ENCODE measurements at regions not wholly inside any gene's neighbourhood (a gene's known extent, or its start where the extent isn't known, plus 50 kb on each side); places are given as distances from the start of the nearest gene placed in this dataset.

DNA sequence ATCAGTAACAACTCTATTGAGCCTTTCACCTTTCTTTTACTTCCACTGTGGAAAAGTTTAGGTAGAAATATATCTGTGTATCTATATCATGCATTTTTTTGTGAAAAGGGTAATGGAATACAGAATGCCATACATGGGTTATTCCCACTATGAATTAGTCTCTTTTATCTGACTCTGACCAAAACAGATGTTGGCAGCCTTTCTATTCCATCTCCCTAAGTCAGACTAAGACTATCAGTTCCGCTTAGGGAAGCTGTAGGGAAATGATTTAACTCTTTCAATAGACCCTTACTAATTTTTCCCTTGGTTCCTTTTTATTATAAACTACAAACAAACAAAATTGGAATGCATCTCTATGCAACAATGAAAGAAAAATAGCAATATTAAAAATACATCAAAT lies 92.3 kb upstream of the LEF1 start:
- no peak for DNase-seq

DNA sequence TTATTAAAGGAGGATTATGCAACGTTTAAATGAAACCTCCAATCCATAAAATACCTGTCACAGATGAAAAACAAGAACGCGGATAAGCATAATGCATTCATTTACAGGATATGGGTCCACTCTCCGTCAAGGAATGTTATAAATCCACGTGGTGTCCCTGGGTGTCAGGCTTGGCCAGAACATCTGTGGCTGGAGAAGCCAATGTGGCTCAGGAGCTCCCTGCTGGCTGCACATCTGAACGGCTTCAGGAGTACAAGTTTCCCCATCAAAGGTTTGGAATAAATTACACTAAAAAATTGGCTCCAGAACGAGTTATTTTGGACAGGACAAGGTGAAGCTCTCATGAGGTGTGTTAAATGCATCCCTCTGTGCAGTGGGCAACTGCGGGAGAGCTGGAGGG lies 87.8 kb upstream of the LEF1 start:
- DNase-seq = no peak

DNA sequence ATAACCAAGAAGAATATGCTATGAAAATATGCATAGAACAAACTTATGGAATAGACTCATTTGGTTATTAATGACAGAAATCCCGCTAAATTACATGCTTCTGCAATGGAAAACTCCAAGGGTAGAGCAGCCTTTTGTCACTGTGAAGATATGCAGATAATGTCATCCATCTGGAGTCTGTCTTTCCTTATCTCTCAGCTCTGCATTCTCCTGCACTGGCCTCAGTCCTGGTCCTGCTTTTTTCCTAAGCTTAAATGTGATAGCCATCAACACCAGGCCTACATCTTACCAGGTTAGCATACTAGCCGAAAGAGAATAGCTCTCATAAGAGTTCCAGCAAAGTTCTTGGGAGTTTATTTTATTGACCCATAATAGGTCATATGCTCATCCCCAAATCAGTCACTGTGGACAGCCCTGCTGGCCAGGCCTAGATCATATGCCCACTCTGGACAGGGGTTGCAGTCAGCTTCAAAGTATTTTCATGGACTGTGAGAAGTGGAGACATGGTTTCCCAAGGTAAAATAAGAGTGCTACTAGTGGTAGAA lies 86.5 kb upstream of the LEF1 start:
- no peak for DNase-seq

DNA sequence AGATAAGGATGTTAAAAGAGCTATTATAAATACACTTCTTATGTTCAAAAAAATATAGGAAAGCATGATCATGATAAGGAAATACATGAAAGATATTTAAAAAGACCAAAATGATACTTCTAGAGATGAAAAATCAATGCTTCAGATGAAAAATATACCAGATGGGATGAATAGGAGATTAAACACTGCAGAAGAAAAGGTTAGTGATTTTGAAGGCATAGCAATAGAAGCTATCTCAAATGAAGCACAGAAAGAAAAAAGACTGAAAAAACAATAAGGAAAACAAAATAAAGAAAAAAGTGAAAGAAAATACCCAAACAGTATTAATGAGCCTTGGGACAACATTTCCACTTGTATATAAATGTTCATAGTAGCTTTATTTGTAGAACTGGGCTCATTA lies 80.7 kb upstream of the LEF1 start:
- DNase-seq = no peak

DNA sequence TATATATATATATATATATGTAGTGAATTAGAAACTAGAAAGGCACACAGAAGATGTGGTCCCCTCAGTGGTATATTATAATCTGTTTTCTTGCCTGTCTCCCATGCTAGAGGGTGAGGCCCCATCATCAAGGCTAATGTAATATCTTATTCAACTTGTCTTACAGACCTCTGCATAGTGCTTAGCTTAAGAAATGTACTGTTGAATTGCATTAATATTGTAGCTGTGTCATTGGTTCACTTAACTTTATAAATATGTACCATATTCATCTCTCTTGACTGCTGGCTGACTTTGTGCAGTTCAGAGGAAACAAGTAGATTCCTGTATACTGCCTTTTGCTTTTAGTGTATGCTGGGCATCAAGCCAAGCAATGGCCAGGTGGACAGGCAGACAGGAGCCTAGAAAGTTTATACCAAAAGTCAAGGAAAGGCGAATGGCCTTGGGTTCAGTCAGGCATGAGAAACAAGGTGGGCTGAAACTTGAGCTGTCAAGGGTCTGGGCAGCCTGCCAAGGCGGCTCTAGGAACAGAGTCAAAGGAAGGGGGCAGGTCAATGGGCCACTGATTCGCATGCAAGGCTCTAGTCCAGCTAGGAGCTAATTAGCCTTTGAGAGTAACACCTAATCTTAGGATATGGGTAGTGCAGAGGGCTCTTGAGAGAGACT lies 78.8 kb upstream of the LEF1 start:
- DNase-seq = peak; percentile 97

DNA sequence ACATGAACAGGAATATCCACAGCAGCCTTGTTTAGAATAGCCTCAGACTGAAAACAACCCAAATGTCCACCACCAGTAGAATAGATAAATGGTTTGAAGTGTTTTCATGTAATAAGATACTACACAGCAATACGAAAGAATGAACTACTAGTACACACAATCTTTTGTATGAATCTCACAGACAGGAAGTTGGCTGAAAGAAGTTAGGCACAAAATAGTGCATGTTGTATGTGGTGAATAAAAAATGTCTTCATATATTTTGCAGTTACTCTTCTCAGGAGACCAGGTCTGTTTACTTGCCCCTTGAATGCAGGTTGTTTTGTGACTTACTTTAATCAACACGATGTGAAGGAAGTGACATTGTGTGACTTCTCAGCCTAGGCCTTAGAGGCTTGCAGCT lies 75.9 kb upstream of the LEF1 start:
- no peak for DNase-seq

DNA sequence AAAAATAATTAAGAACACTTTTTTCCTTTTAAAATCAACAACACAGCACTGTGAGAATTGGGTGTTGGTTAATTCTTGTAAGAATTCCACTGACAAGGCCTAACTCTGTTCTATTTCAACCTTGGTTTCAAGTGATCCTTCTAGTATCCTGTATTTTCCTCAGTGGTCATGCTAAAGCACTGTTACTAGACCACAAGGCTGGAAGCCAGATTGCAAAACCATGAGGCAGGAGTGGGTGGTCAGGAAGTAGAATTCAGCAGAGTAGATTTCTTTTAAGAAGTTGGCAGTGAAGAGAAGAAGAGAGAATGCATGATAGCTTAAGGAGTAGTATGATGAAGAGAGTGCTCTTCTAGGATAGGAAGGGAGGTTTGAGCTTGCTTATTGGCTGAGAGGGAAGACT lies 71.6 kb upstream of the LEF1 start:
- DNase-seq = no peak

DNA sequence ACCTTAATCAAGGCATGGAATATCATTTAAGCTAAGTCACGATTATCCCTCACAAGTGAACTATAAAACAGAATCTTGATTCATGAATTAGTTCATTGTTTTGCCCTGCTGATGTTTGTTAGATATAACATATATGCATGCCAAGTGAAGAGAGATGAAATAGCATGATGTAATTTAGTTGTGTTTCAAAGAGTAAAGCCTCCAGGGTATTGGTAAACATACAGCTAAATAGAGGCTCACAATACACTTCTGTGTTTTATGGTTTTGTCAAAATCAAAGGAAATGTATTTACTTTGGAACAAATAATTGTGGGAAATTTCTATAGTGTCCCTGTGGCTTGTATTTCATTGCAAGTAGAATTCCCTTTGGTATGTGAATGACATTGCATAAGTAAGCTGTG lies 69.0 kb upstream of the LEF1 start:
- DNase-seq = peak; percentile 46

DNA sequence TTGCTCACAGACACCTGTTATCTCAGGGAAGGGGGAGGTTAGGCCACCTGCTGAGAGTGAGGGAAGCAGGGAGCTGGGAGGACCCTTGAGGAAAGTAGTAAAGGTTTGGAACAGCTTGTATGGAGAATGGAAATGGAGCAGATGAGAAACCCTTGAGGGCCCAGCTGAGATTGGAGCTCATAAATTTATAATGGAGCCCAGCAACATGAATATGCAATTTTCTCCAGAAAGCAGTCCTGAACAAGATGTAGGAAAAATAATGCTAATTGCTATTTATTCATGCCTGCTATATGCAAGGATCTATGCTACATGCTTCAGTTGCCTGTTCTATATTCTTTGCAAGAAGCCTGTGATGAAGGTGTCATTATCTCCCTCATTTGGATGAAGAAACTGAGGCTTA lies 67.5 kb upstream of the LEF1 start:
- no peak for DNase-seq

DNA sequence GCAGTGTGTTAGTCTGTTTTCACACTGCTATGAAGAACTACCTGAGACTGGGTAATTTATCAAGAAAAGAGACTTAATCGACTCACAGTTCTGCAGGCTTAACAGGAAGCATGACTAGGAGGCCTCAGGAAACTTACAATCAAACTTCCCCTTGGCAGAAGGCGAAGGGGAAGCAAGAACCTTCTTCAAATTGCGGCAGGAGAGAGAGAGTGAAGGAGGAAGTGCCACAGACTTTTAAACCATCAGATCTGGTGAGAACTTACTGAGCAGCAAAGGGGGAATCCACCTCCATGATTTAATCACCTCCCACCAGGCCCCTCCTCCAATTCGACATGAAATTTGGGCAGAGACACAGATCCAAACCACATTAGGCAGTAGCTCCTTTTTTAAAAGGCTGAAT lies 59.2 kb upstream of the LEF1 start:
- no peak for DNase-seq

DNA sequence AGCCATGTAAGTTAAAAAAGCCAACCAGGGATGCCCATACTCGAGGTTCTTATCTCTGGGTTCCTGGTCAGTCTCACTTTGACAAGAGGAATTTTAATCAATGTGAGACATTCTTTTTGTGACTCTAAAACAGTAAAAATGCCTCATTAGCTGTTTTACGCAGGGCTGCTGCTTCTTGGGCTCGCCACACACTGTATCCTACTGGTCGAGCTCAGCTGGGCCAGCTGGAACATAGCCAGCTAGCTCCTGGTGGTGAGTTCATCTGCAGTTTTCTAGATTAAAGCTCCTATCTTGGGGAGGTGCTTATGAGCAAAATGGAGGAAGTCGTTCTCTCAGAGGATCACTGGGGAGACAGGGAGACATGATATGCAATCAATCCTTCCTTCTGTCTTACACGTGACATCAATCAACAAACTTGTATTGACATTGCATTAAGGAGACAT lies 55.9 kb upstream of the LEF1 start:
- peak; percentile 78 for DNase-seq

DNA sequence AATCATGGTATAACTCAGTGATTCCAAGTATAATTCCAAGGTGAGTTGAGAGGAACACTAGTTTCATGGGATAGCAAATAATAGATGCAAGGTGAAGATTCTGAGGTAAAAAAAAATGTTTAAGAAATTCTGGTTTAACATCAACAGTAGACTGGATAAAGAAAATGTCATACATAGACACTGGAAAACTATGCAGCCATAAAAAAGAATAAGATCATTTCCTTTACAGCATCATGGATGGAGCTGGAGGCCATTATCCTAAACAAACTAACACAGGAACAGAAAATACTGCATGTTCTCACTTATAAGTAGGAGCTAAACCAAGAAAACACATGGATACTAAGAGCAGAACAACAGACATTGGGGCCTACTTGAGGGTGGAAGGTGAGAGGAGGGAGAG lies 54.6 kb upstream of the LEF1 start:
- DNase-seq = no peak

DNA sequence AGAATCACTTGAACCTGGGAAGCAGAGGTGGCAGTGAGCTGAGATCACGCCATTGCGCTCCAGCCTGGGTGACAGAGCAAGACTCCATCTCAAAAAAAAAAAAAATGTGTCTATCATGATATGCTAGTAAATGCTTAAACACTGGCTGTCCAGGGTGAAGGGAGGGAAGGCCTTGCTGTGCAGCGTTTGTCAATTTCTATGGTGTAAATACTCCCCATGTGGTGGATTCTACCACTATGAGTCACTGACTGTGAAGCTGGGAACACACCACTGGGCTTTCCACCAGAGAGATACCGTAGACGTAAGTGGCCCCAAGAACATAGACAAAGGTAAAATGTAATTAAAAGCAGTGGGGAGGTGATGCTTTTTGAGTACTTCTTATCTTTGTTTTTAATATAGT lies 51.3 kb upstream of the LEF1 start:
- peak; percentile 1 for DNase-seq

All from NCI-H69 (cell line).